Fibroblast of lung (primary cell): ENCODE measurements at regions not wholly inside any gene's neighbourhood (a gene's known extent, or its start where the extent isn't known, plus 50 kb on each side); places are given as distances from the start of the nearest gene placed in this dataset.

Source experiments
- CTCF ChIP-seq, 2 donors: IDR thresholded peaks in 1 of 2; conservative IDR thresholded peaks in 1 of 2; 1 replicate in 1 of 2; 2 replicates in 1 of 2; pipeline ENCODE4 v1.5.1; 2011 to 2012; ENCODE audit warnings: low read length in 2 of 2, control low read depth in 1 of 2, inconsistent platforms in 1 of 2, low read depth in 1 of 2, mild to moderate bottlenecking in 1 of 2
- EZH2 ChIP-seq: IDR thresholded peaks from 2 replicates; pipeline ENCODE4 v1.5.1; 2012; ENCODE audit warnings: low read length, control low read depth, mild to moderate bottlenecking; ENCODE audit errors: missing control alignments

- no peak for TF ChIP-seq CTCF (conservative IDR thresholded peaks at IDR 0.05 in 1 of 2, IDR thresholded peaks at IDR 0.05 in 1 of 2; ENCODE audit: low read depth in 1 of 2, low read length in 2 of 2)
- TF ChIP-seq EZH2: no peak
Observed at GRCh38 chr5:102660111-102660510, 95.0 kb upstream of the PAM start.
